GM20000 (cell line): ENCODE measurements at regions not wholly inside any gene's neighbourhood (a gene's known extent, or its start where the extent isn't known, plus 50 kb on each side); places are given as distances from the start of the nearest gene placed in this dataset.

ENCODE experiments used
- DNase-seq: peaks from one replicate; pipeline ENCODE4 v3.0.0; 2012; ENCODE audit warnings: low spot score
- TF ChIP-seq, protein P1 (sequence below): IDR thresholded peaks from 2 replicates; pipeline ENCODE4 v1.5.1; 2012; ENCODE audit warnings: mild to moderate bottlenecking, control low read depth; ENCODE audit errors: extremely low read depth, missing control alignments

GRCh38 chr9:776086-776485 is 65.4 kb upstream of the DMRT1 start:
- TF ChIP-seq, protein P1, sequence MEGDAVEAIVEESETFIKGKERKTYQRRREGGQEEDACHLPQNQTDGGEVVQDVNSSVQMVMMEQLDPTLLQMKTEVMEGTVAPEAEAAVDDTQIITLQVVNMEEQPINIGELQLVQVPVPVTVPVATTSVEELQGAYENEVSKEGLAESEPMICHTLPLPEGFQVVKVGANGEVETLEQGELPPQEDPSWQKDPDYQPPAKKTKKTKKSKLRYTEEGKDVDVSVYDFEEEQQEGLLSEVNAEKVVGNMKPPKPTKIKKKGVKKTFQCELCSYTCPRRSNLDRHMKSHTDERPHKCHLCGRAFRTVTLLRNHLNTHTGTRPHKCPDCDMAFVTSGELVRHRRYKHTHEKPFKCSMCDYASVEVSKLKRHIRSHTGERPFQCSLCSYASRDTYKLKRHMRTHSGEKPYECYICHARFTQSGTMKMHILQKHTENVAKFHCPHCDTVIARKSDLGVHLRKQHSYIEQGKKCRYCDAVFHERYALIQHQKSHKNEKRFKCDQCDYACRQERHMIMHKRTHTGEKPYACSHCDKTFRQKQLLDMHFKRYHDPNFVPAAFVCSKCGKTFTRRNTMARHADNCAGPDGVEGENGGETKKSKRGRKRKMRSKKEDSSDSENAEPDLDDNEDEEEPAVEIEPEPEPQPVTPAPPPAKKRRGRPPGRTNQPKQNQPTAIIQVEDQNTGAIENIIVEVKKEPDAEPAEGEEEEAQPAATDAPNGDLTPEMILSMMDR = no peak
- DNase-seq = no peak

DNA sequence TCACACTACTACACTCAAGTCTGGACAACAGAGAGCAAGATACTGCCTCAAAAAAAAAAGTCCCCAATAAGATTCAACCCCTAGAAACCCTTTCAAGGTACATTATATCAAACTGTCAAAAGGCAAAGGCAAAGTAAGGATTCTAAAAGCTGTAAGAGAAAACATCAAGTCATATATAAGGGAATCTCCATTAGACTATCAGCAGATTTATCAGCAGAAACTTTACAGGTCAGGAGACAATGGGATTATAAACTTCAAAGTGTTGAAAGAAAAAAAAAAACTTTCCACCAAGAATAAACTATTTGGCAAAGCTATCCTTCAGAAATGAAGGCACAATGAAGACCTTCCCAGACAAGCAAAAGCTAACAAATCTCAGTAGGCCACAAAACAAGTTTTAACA is 63.5 kb upstream of the DMRT1 start:
- DNase-seq = no peak
- TF ChIP-seq, protein P1 = no peak

GRCh38 chr9:784202-784601 is 57.3 kb upstream of the DMRT1 start:
- TF ChIP-seq, protein P1 = no peak
- DNase-seq = no peak

- no peak for DNase-seq
- TF ChIP-seq, protein P1 = no peak
These were observed 56.6 kb upstream of the DMRT1 start for GRCh38 chr9:784916-785315.

DNA sequence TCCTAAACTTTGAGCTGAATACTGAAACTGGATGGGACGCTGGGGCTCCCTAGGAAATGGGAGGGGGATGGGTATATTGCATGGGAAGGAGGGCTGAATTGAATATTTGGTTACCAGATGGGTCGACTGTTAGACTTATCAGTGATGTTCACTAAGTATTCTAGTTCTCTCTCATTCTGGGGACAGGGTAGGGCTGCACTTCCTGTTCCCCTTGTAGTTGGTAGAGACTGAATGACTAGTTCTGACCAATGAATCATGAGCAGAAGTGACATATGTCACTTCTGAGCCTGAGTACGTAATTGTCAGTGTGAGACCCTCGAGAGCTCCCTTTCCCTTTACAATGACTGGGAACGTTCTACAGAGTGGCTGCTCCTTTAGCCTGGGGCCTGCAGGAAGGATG is 55.5 kb upstream of the DMRT1 start:
- DNase-seq = no peak
- TF ChIP-seq, protein P1 = no peak

GRCh38 chr9:786405-786804 is 55.1 kb upstream of the DMRT1 start:
- no peak for DNase-seq
- TF ChIP-seq, protein P1 = no peak

- TF ChIP-seq, protein P1 = no peak
- no peak for DNase-seq
These were observed 52.7 kb upstream of the DMRT1 start for GRCh38 chr9:788777-789176.
